Anterior cingulate cortex (tissue), 58 donors: ENCODE measurements at regions not wholly inside any gene's neighbourhood (a gene's known extent, or its start where the extent isn't known, plus 50 kb on each side); places are given as distances from the start of the nearest gene placed in this dataset.

ENCODE experiments used
- DNase-seq, 58 donors: peaks; one replicate each; lab custom pipeline; 2025; lab: John Stamatoyannopoulos, UW

DNA sequence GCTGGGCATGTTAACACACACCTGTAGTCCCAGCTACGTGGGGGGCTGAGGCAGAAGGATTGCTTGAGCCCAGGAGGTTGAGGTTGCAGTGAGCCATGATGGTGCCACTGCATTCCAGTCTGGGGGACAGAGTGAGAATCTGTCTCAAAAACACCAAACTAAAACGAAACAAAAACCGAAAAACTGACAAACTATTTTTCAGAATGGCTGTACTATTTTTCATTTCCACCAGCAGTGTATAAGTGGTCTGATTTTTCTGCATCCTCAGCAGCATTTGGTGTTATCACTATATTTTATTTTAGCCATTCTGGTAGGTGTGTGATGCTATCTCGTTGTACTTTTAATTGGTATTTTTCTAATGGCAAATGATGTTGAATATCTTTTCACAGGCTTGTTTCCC is 95.2 kb downstream of the PDCL3 start:
- no peak for DNase-seq

GRCh38 chr2:100660851-100661584 is 98.2 kb downstream of the PDCL3 start:
- no peak for DNase-seq

- DNase-seq: no peak
These were observed 100.1 kb downstream of the PDCL3 start for GRCh38 chr2:100662866-100663265.

DNA sequence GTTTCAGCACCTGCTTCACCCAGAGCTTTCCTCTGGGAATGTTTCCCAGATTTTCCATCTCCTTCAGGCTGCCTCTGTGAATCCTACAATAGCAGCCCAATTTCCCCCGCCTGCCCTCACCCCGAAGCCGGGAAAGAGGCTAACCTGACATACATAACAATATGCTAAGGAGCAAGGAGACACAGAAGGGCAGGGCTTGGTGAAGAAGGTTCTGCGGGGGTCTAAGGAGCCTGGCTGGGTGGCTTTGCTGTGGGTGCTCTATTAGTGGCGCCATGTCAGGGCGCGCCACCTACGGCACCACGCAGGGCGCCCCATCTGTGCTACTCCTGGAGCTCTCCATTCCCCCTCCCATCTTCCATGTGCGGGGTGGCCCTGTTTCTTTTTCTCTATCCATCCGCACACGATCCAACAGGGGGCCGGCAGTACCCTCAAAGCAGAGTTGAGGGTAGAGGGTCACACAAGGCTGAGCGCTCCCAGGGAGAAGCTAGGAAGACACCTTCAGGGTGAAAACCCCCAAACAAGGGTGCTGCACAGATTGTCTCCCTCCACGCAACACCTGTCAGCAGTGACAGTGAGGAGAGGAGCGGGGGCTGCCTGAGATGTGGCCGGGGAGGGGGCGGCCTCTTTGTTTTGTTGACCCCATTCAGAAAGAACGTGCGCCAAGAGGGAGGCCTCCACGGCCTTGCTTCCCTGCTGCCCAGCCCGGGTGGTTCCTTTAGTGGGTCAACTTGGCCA is 101.4 kb downstream of the PDCL3 start:
- no peak for DNase-seq

DNA sequence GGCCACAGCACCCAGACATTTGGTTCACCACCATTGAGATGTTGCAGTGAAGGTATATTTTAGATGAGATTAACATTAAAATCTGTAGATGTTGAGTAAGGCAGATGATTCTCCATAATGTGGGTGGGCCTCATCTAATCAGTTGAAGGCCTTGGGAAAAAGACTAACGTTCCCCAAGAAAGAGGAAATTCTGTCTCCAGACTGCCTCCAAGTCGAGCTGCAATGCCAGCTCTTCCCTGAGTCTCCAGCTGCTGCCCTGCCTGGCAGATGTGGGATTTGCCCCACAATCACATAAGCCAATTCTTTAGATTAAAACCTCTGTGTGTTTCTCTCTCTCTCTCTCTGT is 101.9 kb downstream of the PDCL3 start:
- no peak for DNase-seq

- no peak for DNase-seq
These were observed 104.2 kb downstream of the PDCL3 start for GRCh38 chr2:100666996-100667395.

DNA sequence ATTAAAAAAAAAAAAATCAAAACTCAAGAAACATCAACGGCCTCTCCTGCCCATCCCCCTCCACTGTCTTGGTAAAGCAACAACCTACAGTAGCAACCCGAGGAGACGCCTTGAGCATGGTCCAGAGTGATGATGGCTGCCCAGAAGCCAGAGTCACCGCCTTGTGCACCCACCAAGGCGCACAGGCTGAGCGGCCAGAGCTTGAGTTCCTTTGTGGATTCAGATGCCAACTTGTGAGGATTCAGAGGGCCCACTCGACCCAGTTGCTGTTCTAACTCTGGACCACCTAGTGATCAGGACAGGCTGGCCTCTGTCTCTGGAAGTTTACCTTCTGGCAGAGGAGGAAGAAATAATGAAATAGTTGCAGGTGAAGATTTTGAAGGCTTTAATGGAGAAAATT is 105.0 kb downstream of the PDCL3 start:
- no peak for DNase-seq

- DNase-seq: no peak
These were observed 107.4 kb downstream of the PDCL3 start for GRCh38 chr2:100670232-100670631.

DNA sequence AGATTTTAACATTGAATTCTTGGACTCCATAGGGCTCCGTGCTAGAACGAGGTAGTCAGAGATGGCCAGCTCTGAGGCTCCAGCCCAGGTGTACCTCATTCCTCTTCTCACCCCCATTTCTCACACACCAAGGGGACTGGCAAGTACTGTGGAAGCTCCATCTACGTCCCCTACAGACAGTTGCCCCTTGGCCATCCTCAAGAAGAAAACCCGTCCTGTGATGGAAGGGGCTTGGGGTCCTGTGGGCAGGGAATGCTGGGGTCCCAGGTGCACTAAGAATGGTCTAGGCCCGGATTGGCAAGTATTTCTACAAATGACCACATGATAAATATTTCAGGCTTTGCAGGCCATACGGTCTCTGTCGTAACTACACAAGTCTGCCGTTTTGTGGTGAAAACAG is 110.3 kb downstream of the PDCL3 start:
- DNase-seq: no peak

DNA sequence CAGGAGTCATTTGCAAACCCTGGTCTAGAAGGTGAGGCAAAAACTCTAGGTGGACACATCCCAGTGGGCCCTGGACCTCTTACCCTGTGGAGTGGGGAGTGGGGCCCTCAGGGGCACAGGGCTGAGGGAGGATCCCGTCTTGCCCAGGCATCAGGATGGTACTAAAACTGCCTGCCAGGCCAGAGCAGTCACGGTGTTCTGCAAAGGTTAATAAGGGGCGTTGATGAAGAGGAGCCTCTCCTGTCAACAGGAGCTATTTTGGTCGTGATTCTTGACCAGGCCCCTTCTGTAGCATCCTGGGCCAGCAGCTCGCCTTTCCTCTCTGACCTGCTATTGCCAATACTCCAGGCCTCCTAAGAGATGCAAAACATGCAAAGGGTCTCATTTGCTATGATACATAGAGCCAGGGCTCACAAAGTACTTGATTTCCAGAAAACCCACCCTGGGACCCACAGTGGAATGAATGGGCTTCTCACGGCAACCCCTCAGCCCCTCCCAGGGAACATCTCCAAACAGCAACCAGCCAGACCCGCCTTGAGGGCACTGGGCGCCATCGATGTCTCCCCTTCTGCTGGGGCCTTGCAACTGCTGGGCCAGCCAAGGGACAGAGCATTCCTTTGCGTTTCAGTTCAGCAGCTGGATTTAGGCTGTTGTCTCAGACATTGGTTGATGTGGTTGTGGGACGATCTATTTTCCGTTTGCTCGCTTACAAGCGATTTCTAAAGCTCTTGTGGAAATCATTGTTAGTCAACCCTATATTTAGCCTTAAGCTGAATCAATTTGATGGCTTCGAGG is 111.1 kb downstream of the PDCL3 start:
- DNase-seq: peak in 1 of 58 donors; percentile 4

- peak in 29 of 58 donors; percentile 2 to 73 (median 19) for DNase-seq
These were observed 111.9 kb downstream of the PDCL3 start for GRCh38 chr2:100674666-100675065.

- DNase-seq: no peak
These were observed 112.6 kb downstream of the PDCL3 start for GRCh38 chr2:100675373-100675772.

GRCh38 chr2:100675855-100676254 is 113.1 kb downstream of the PDCL3 start:
- no peak for DNase-seq

- DNase-seq: no peak
These were observed 113.6 kb downstream of the PDCL3 start for GRCh38 chr2:100676346-100676745.

DNA sequence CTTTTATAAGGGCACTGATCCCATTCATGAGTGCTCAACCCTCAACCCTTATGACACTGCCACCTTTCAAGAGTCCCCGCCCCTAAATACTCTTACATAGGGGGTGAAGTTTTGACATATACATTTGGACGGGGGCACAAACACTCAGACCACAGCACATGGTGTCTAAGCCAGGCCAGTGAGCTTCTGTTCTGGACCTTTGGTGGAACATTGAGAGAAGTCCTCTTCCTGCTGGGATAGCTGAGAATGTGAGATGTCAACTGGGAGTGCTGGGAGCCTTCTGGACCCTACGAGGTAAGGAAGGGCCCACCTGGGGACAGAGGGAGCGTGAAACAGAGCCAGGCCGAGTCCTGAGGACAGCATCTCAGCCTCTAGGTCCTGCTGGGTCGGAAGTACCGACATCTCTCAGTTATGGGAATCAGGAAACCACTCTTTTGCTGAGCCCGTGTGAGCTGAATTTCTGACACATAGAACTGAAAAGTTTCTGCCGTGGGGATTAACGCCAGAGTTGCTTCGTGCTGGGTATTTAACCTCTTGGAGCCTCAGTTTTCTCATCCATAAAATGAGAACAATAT is 114.9 kb downstream of the PDCL3 start:
- DNase-seq: no peak

DNA sequence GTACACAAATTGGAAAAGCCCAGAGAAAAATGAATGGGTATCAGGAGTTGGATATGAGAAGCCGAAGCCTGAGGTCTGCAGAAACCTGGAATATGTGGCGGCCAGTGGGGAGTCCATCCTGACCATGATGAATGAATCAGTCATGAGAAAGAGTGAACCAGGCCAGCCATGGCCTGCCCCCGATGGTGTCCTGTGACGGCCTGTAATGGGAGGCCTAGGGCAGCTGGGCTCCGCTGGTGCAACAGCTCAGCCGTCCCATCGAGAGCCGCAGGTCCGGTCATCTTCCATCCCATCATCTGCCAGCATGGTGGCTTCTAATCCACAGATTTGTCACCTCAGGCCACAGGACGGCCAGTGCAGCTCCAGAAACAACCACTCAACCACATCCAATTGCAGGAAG is 116.4 kb downstream of the PDCL3 start:
- DNase-seq: no peak

- no peak for DNase-seq
These were observed 119.7 kb downstream of the PDCL3 start for GRCh38 chr2:100682536-100682935.

- DNase-seq: no peak
These were observed 120.4 kb downstream of the PDCL3 start for GRCh38 chr2:100683231-100683630.

- no peak for DNase-seq
These were observed 128.1 kb upstream of the NPAS2 start for GRCh38 chr2:100691846-100692245.

DNA sequence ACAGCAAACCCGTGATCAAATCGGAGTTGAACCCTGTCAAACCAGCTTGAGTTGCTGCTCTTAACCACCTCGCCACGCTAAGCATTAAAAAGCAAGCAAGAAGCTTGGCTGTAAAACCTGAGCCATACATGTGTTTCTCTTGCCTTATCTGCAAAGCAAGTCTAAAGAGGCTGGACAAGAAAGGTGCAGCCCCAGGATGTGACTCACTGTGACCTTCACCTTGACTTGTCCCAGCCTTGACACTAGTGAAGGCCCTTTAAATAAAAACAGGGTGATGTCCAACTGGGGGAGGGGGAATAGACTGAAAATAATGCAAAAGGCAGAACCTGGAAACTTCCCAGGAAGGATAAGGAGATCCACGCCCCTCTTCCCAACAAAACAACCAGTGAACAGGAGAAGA is 127.6 kb upstream of the NPAS2 start:
- no peak for DNase-seq

DNA sequence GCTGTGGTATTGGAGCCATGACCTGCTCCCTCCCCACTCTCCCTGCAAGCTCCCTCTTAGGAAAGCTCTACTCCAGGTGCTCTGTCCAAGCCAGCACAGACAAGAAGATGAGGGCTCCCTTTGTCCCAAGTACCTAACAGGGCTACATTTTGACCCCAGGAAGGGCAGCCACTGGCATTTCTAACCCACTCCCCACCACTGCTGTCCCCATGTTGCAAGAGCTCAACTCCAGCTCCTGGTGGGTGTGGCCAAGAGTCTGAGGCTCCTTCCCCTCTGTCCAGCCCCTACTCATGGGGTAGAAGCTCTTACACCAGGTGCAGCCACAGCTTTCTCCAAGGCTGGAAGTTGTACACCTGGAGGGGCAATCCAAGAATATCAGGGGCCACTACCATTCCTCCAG is 127.0 kb upstream of the NPAS2 start:
- no peak for DNase-seq
